Activated effector memory CD4-positive, alpha-beta T cell treated with Interleukin-2 at 50 U/mL for 16 hours (primary cell): ENCODE measurements at regions not wholly inside any gene's neighbourhood (a gene's known extent, or its start where the extent isn't known, plus 50 kb on each side); places are given as distances from the start of the nearest gene placed in this dataset.
"Not testable (repeated sequence)": the region's sequence is repeated elsewhere in the genome, so short reads cannot be mapped to it uniquely, and the experiment has no call there.

Experiments
- DNase-seq: peaks from one replicate; pipeline ENCODE4 v3.0.0-alpha.2; 2020

GRCh38 chr2:199131136-199131655 lies 326.5 kb downstream of the SATB2 start:
- no peak for DNase-seq

GRCh38 chr2:199130501-199130900 lies 327.2 kb downstream of the SATB2 start:
- DNase-seq, result no peak

GRCh38 chr2:199128476-199129229 lies 329.1 kb downstream of the SATB2 start:
- DNase-seq, result no peak

- DNase-seq, result no peak
These were observed 337.9 kb downstream of the SATB2 start for GRCh38 chr2:199119796-199120195.

GRCh38 chr2:199118673-199119112 lies 339.0 kb downstream of the SATB2 start:
- no peak for DNase-seq

- DNase-seq, result no peak
These were observed 342.6 kb downstream of the SATB2 start for GRCh38 chr2:199115169-199115568.

- DNase-seq, result no peak
These were observed 344.6 kb downstream of the SATB2 start for GRCh38 chr2:199113111-199113510.

GRCh38 chr2:199111458-199111857 lies 346.3 kb downstream of the SATB2 start:
- DNase-seq, result no peak

- DNase-seq, result no peak
These were observed 349.7 kb downstream of the SATB2 start for GRCh38 chr2:199108056-199108455.

- no peak for DNase-seq
These were observed 351.9 kb downstream of the SATB2 start for GRCh38 chr2:199105826-199106225.

GRCh38 chr2:199101487-199101886 lies 356.3 kb downstream of the SATB2 start:
- DNase-seq, result no peak

- DNase-seq, result no peak
These were observed 357.2 kb downstream of the SATB2 start for GRCh38 chr2:199100326-199101110.

- DNase-seq, result no peak
These were observed 365.3 kb downstream of the SATB2 start for GRCh38 chr2:199092419-199092818.

GRCh38 chr2:199085261-199085660 lies 372.5 kb downstream of the SATB2 start:
- DNase-seq, result no peak

- DNase-seq, result no peak
These were observed 387.3 kb downstream of the SATB2 start for GRCh38 chr2:199070322-199070949.

GRCh38 chr2:199064201-199064600 lies 393.5 kb downstream of the SATB2 start:
- no peak for DNase-seq

GRCh38 chr2:199057936-199058335 lies 399.8 kb downstream of the SATB2 start:
- no peak for DNase-seq

- DNase-seq, result no peak
These were observed 402.4 kb downstream of the SATB2 start for GRCh38 chr2:199055336-199055735.

- no peak for DNase-seq
These were observed 414.9 kb downstream of the SATB2 start for GRCh38 chr2:199042660-199043379.

- no peak for DNase-seq
These were observed 417.2 kb downstream of the SATB2 start for GRCh38 chr2:199040522-199040921.

- not testable (repeated sequence) for DNase-seq
These were observed 424.0 kb downstream of the SATB2 start for GRCh38 chr2:199033761-199034160.

GRCh38 chr2:199025146-199025545 lies 432.6 kb downstream of the SATB2 start:
- no peak for DNase-seq

GRCh38 chr2:199024224-199024623 lies 433.5 kb downstream of the SATB2 start:
- no peak for DNase-seq
